Vagina (tissue), 2 donors: ENCODE measurements at regions not wholly inside any gene's neighbourhood (a gene's known extent, or its start where the extent isn't known, plus 50 kb on each side); places are given as distances from the start of the nearest gene placed in this dataset.

Experiments used
- CTCF ChIP-seq, 3 experiments: fragments of 450-650 bp in 2 of 3; fragments of 200-600 bp in 1 of 3; sonication (generic) in 1 of 3; IDR thresholded peaks; one replicate each; pipeline ENCODE4 v1.5.1; 2017 to 2019; ENCODE audit warnings: antibody characterized with exemption in 3 of 3, mild to moderate bottlenecking in 2 of 3, moderate library complexity in 2 of 3
- POLR2AphosphoS5 ChIP-seq, 2 donors: sonication (generic); formaldehyde crosslinking; IDR thresholded peaks; one replicate each; pipeline ENCODE4 v1.9.0; 2017; ENCODE audit warnings: antibody characterized with exemption in 2 of 2, mild to moderate bottlenecking in 2 of 2, low read depth in 1 of 2; ENCODE audit not compliant: insufficient read depth in 1 of 2

GRCh38 chr4:3911252-3911856 lies 145.2 kb downstream of the ADRA2C start:
- TF ChIP-seq CTCF (IDR thresholded peaks at IDR 0.05), result no peak
- TF ChIP-seq POLR2AphosphoS5 (IDR thresholded peaks at IDR 0.05; ENCODE audit: insufficient read depth in 1 of 2, low read depth in 1 of 2), result no peak
